ENCODE measurements at regions not wholly inside any gene's neighbourhood (a gene's known extent, or its start where the extent isn't known, plus 50 kb on each side); places are given as distances from the start of the nearest gene placed in this dataset.

DNA sequence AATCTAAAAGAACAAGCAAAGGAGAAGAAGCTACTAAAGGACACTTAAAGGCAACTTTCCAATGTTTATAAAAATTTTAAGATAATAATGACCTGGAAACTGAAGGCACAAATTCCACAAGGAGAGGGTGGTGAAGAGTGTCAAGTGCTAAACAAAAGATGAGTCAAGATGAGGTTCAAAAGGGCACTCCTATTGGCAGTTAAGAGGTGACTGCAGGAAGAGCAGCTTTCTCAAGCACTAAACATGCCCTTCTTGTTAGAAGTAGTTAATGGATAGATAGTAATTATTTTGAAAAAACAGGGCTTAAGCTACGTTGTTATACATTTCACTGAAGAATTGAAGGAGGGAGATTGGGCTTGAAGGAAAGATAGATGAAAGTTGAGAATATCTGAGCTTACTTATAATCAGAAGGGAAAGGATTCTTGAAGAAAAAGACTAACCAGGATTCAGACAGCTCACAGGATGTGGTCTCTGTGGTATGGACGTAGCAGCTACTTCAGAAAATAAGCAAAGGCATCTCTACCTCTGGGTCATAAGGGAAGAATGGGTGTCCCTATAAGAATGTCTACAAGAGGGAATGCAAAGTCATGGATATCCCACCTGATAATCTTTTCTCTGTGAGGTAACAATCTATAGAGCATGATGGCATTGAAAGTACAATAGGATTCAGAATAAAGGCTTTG is 454.7 kb upstream of the SLC39A10 start:
- H3K27me3 Mint-ChIP-seq (ENCODE audit: insufficient read depth, unreplicated experiment), result no peaks in the 10 kb centered on the region
- no peaks in the 10 kb centered on the region for H3K9me3 Mint-ChIP-seq (ENCODE audit: unreplicated experiment)
- H3K4me3 Mint-ChIP-seq (ENCODE audit: unreplicated experiment), result no peak overlapping the region
- no peak overlapping the region for H3K27ac Mint-ChIP-seq (ENCODE audit: unreplicated experiment)
- Histone ChIP-seq H3K4me3 (ENCODE audit: low read depth, low read length) (no peak overlapping the region), H3K36me3 (ENCODE audit: control insufficient read depth, insufficient read depth, low read length) (no peaks in the 10 kb centered on the region), H3K4me1 (no peaks in the 10 kb centered on the region), H3K9me3 (no peaks in the 10 kb centered on the region), H3K27me3 (replicated peaks; ENCODE audit: control insufficient read depth, insufficient read depth, low read length) (no peaks in the 10 kb centered on the region)
- intact Hi-C loops (cut with micrococcal nuclease; ENCODE audit: unreplicated experiment), result no loop called here
- ChIA-PET CTCF (no interaction called here), POLR2A (no interaction called here)
- TF ChIP-seq, protein P1, sequence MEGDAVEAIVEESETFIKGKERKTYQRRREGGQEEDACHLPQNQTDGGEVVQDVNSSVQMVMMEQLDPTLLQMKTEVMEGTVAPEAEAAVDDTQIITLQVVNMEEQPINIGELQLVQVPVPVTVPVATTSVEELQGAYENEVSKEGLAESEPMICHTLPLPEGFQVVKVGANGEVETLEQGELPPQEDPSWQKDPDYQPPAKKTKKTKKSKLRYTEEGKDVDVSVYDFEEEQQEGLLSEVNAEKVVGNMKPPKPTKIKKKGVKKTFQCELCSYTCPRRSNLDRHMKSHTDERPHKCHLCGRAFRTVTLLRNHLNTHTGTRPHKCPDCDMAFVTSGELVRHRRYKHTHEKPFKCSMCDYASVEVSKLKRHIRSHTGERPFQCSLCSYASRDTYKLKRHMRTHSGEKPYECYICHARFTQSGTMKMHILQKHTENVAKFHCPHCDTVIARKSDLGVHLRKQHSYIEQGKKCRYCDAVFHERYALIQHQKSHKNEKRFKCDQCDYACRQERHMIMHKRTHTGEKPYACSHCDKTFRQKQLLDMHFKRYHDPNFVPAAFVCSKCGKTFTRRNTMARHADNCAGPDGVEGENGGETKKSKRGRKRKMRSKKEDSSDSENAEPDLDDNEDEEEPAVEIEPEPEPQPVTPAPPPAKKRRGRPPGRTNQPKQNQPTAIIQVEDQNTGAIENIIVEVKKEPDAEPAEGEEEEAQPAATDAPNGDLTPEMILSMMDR (IDR thresholded peaks at IDR 0.05; ENCODE audit: insufficient read depth in 1 of 2, low read depth in 1 of 2, low read length in 1 of 2, severe bottlenecking in 1 of 2, unreplicated experiment in 1 of 2), result no peak
- no peaks in the 10 kb centered on the region for H3K4me1 Mint-ChIP-seq (ENCODE audit: low read depth, unreplicated experiment)
- H3K36me3 Mint-ChIP-seq (ENCODE audit: insufficient read depth, unreplicated experiment), result no peaks in the 10 kb centered on the region
- DNase-seq, result no peak
- BruUV-seq (replicated peaks), result no TSS peak

DNA sequence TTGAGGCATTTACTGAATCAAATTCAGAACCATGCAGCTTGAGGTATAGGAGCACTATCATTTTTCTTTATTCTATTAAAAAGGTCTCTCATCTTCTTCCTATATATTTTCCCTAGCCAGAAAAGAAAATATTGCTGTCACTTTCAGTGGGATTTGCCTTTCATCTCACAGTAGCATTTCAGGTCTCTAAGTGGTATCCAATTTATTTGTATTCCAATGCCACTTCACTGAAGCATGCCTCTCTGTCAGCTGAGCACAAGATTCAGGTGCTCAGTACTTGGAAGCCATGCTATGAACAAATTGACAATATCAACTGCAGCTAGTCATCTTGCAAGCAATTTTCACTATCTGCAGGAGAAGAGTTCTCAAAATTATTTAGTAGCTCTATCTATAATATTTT is 457.2 kb upstream of the SLC39A10 start:
- Mint-ChIP-seq H3K9me3 (ENCODE audit: unreplicated experiment) (no peaks in the 10 kb centered on the region), H3K4me1 (ENCODE audit: low read depth, unreplicated experiment) (no peaks in the 10 kb centered on the region), H3K36me3 (ENCODE audit: insufficient read depth, unreplicated experiment) (no peaks in the 10 kb centered on the region), H3K4me3 (ENCODE audit: unreplicated experiment) (no peak overlapping the region), H3K27ac (ENCODE audit: unreplicated experiment) (no peak overlapping the region), H3K27me3 (ENCODE audit: insufficient read depth, unreplicated experiment) (no peaks in the 10 kb centered on the region)
- Histone ChIP-seq H3K4me1 (no peaks in the 10 kb centered on the region), H3K27me3 (replicated peaks; ENCODE audit: control insufficient read depth, insufficient read depth, low read length) (no peaks in the 10 kb centered on the region), H3K36me3 (ENCODE audit: control insufficient read depth, insufficient read depth, low read length) (no peaks in the 10 kb centered on the region), H3K9me3 (no peaks in the 10 kb centered on the region), H3K4me3 (ENCODE audit: low read depth, low read length) (no peak overlapping the region)
- CTCF ChIA-PET, result no interaction called here
- no peak for DNase-seq
- intact Hi-C loops (cut with micrococcal nuclease; ENCODE audit: unreplicated experiment), result no loop called here
- POLR2A ChIA-PET, result no interaction called here
- TF ChIP-seq, protein P1 (IDR thresholded peaks at IDR 0.05; ENCODE audit: insufficient read depth in 1 of 2, low read depth in 1 of 2, low read length in 1 of 2, severe bottlenecking in 1 of 2, unreplicated experiment in 1 of 2), result no peak
- BruUV-seq (replicated peaks), result no TSS peak

DNA sequence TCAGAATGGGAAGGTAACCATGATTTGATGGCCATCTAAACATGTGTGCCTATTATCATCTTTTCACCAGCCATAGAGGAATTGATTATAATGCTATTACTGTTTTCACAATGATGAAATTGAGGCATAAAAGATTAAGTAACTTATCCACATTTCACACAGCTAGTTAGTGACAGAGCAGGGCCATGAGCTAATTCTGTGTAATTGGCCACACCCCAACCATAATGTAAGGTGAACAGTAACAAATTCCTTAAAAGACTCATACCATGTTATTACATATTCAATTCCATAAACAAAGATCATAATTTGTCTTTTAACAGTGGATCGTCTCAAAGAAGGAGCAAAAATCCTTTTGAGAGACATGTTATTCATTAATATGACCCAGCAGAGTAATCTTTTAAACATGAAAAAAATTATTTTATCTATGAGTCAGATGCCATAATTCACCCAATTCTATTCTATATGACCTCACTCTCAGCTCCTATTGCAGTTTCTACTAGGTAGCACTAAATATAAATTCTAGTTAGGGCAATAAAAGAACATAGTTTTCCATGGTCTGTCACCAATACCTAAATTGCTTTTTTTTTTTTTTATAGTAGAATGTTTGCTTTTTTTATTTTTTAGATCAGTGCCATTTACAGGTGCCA is 475.8 kb upstream of the SLC39A10 start:
- no peak overlapping the region for H3K27ac Mint-ChIP-seq (ENCODE audit: unreplicated experiment)
- intact Hi-C loops (cut with micrococcal nuclease; ENCODE audit: unreplicated experiment), result no loop called here
- Histone ChIP-seq H3K27me3 (replicated peaks; ENCODE audit: control insufficient read depth, insufficient read depth, low read length) (no peaks in the 10 kb centered on the region), H3K9me3 (no peaks in the 10 kb centered on the region), H3K36me3 (ENCODE audit: control insufficient read depth, insufficient read depth, low read length) (no peaks in the 10 kb centered on the region), H3K4me1 (no peaks in the 10 kb centered on the region), H3K4me3 (ENCODE audit: low read depth, low read length) (no peak overlapping the region)
- no peaks in the 10 kb centered on the region for H3K9me3 Mint-ChIP-seq (ENCODE audit: unreplicated experiment)
- ChIA-PET POLR2A (no interaction called here), CTCF (no interaction called here)
- DNase-seq, result no peak
- no peaks in the 10 kb centered on the region for H3K27me3 Mint-ChIP-seq (ENCODE audit: insufficient read depth, unreplicated experiment)
- H3K4me3 Mint-ChIP-seq (ENCODE audit: unreplicated experiment), result no peak overlapping the region
- TF ChIP-seq, protein P1 (IDR thresholded peaks at IDR 0.05; ENCODE audit: insufficient read depth in 1 of 2, low read depth in 1 of 2, low read length in 1 of 2, severe bottlenecking in 1 of 2, unreplicated experiment in 1 of 2), result no peak
- H3K36me3 Mint-ChIP-seq (ENCODE audit: insufficient read depth, unreplicated experiment), result no peaks in the 10 kb centered on the region
- no peaks in the 10 kb centered on the region for H3K4me1 Mint-ChIP-seq (ENCODE audit: low read depth, unreplicated experiment)
- no TSS peak for BruUV-seq (replicated peaks)
